PC-3 (cell line): ENCODE measurements at regions not wholly inside any gene's neighbourhood (a gene's known extent, or its start where the extent isn't known, plus 50 kb on each side); places are given as distances from the start of the nearest gene placed in this dataset.

Source experiments
- ATAC-seq: fragments of 200-7000 bp; cut with Tn5 transposase; 2 replicates; pipeline ENCODE4 v1.9.1; 2020; ENCODE audit warnings: mild to moderate bottlenecking, moderate library complexity
- BruUV-seq: library from RNA; stranded (reverse); fragments of 400-500 nt; replicated peaks from 2 replicates; lab custom pipeline; 2021; lab: Mats Ljungman, UMichigan
- CTCF ChIA-PET: fragments of 300-600 bp; sonication (Branson Sonifier 250); formaldehyde crosslinking; loops from one replicate; lab custom pipeline; 2022; ENCODE audit warnings: antibody characterized with exemption; lab: Charles Lee
- POLR2A ChIA-PET: fragments of 300-600 bp; sonication (Branson Sonifier 250); formaldehyde crosslinking; loops from one replicate; lab custom pipeline; 2022; ENCODE audit warnings: antibody characterized with exemption; ENCODE audit not compliant: unreplicated experiment; lab: Charles Lee
- DNase-seq: peaks from one replicate; pipeline ENCODE4 v3.0.0-alpha.2; 2015
- H2AFZ ChIP-seq: fragments of 300-600 bp; sonication (generic); 2 replicates; pipeline ENCODE4 v1.6.0; 2016; ENCODE audit warnings: antibody characterized with exemption, low read length
- H3F3A ChIP-seq: fragments of 300-600 bp; sonication (generic); one replicate; pipeline ENCODE4 v1.6.0; 2017; ENCODE audit warnings: antibody characterized with exemption, low read length, control low read depth, mild to moderate bottlenecking; ENCODE audit not compliant: unreplicated experiment
- H3K27ac ChIP-seq: fragments of 300-600 bp; sonication (generic); 2 replicates; pipeline ENCODE4 v1.5.1; 2016; ENCODE audit warnings: mild to moderate bottlenecking, low read length
- H3K27me3 ChIP-seq: fragments of 300-600 bp; sonication (generic); 2 replicates; pipeline ENCODE4 v1.6.1; 2016; ENCODE audit warnings: low read length, mixed read lengths
- H3K36me3 ChIP-seq: fragments of 300-600 bp; sonication (generic); 2 replicates; pipeline ENCODE4 v1.6.1; 2016; ENCODE audit warnings: low read depth, mixed run types, low read length, mixed read lengths
- H3K4me1 ChIP-seq: fragments of 300-600 bp; sonication (generic); 2 replicates; pipeline ENCODE4 v1.5.1; 2016; ENCODE audit warnings: low read length; ENCODE audit not compliant: insufficient read depth
- H3K4me2 ChIP-seq: fragments of 300-600 bp; sonication (generic); 2 replicates; pipeline ENCODE4 v1.6.0; 2016; ENCODE audit warnings: low read length
- H3K4me3 ChIP-seq: fragments of 300-600 bp; sonication (generic); 2 replicates; pipeline ENCODE4 v1.5.1; 2016; ENCODE audit warnings: mild to moderate bottlenecking, low read length, mixed read lengths
- H3K79me2 ChIP-seq: fragments of 300-600 bp; sonication (generic); 2 replicates; pipeline ENCODE4 v1.6.1; 2017; ENCODE audit warnings: low read length, mixed read lengths
- H3K9ac ChIP-seq: fragments of 300-600 bp; sonication (generic); 2 replicates; pipeline ENCODE4 v1.6.0; 2016; ENCODE audit warnings: mild to moderate bottlenecking, low read length
- H3K9me2 ChIP-seq: fragments of 300-600 bp; sonication (generic); replicated peaks from 2 replicates; pipeline ENCODE4 v1.6.1; 2016; ENCODE audit warnings: mixed run types, low read length, mixed read lengths
- H3K9me3 ChIP-seq: fragments of 300-600 bp; sonication (generic); 2 replicates; pipeline ENCODE4 v1.6.1; 2016; ENCODE audit warnings: low read length, mixed read lengths
- H4K20me1 ChIP-seq: fragments of 300-600 bp; sonication (generic); 2 replicates; pipeline ENCODE4 v1.6.1; 2016; ENCODE audit warnings: low read length, mixed read lengths
- CTCF ChIP-seq: fragments of 300-600 bp; sonication (generic); conservative IDR thresholded peaks from 2 replicates; pipeline ENCODE4 v1.5.1; 2017; ENCODE audit warnings: antibody characterized with exemption, low read depth, mild to moderate bottlenecking, low read length
- EZH2 ChIP-seq: fragments of 300-600 bp; sonication (generic); IDR thresholded peaks from one replicate; pipeline ENCODE4 v1.6.1; 2017; ENCODE audit warnings: antibody characterized with exemption, mild to moderate bottlenecking, low read length; ENCODE audit not compliant: unreplicated experiment
- EZH2phosphoT487 ChIP-seq: fragments of 300-600 bp; sonication (generic); IDR thresholded peaks from 2 replicates; pipeline ENCODE4 v1.6.1; 2018; ENCODE audit warnings: mild to moderate bottlenecking, antibody characterized with exemption, low read length, borderline replicate concordance
- intact Hi-C: fragments of 100-400 bp; cut with micrococcal nuclease; formaldehyde crosslinking; loops from 2 replicates; pipeline ENCODE4 v1.9.0; 2023

GRCh38 chr2:37795938-37796337, 124.5 kb upstream of the CDC42EP3 start:
- Histone ChIP-seq H3K27me3 (no peaks in the 10 kb centered on the region), H2AFZ (no peak overlapping the region), H3F3A (no peaks in the 10 kb centered on the region), H3K27ac (no peak overlapping the region), H3K36me3 (no peaks in the 10 kb centered on the region), H3K4me3 (no peak overlapping the region), H3K4me1 (peaks cover 12% of the 10 kb centered on the region), H3K4me2 (no peak overlapping the region), H4K20me1 (no peaks in the 10 kb centered on the region), H3K79me2 (no peaks in the 10 kb centered on the region), H3K9me3 (no peaks in the 10 kb centered on the region), H3K9me2 (no peaks in the 10 kb centered on the region), H3K9ac (no peak overlapping the region)
- no peak for TF ChIP-seq EZH2phosphoT487
- TF ChIP-seq EZH2 = no peak
- TF ChIP-seq CTCF = no peak
- CTCF ChIA-PET = no interaction called here
- DNase-seq = no peak
- BruUV-seq = no TSS peak
- intact Hi-C loops = no loop called here
- ATAC-seq = no peak
- POLR2A ChIA-PET = no interaction called here

- no peaks in the 10 kb centered on the region for H3K36me3 ChIP-seq
- BruUV-seq = no TSS peak
- no peaks in the 10 kb centered on the region for H3K79me2 ChIP-seq
- POLR2A ChIA-PET = no interaction called here
- no peak overlapping the region for H3K27ac ChIP-seq
- DNase-seq (no peak), ATAC-seq (no peak)
- H3K9me2 ChIP-seq = no peaks in the 10 kb centered on the region
- H4K20me1 ChIP-seq = no peaks in the 10 kb centered on the region
- peaks cover 18% of the 10 kb centered on the region for H3K4me1 ChIP-seq
- H3K9me3 ChIP-seq = no peaks in the 10 kb centered on the region
- no peak for TF ChIP-seq CTCF
- TF ChIP-seq EZH2phosphoT487 = no peak
- no peak for TF ChIP-seq EZH2
- no peak overlapping the region for H3K9ac ChIP-seq
- no peaks in the 10 kb centered on the region for H3K27me3 ChIP-seq
- H3F3A ChIP-seq = no peaks in the 10 kb centered on the region
- CTCF ChIA-PET = no interaction called here
- H3K4me3 ChIP-seq = no peak overlapping the region
- no peak overlapping the region for H3K4me2 ChIP-seq
- intact Hi-C loops = no loop called here
- H2AFZ ChIP-seq = no peak overlapping the region
These were observed 125.0 kb upstream of the CDC42EP3 start for GRCh38 chr2:37796481-37796880.

GRCh38 chr2:37797081-37797480, 125.6 kb upstream of the CDC42EP3 start:
- Histone ChIP-seq H4K20me1 (no peaks in the 10 kb centered on the region), H3K9ac (no peak overlapping the region), H3K9me2 (no peaks in the 10 kb centered on the region), H3K4me2 (no peak overlapping the region), H3K27me3 (no peaks in the 10 kb centered on the region), H3K27ac (no peak overlapping the region), H3K4me1 (peaks cover 24% of the 10 kb centered on the region), H3K9me3 (no peaks in the 10 kb centered on the region), H2AFZ (no peak overlapping the region), H3F3A (no peaks in the 10 kb centered on the region), H3K4me3 (no peak overlapping the region), H3K36me3 (no peaks in the 10 kb centered on the region), H3K79me2 (no peaks in the 10 kb centered on the region)
- BruUV-seq = no TSS peak
- no peak for ATAC-seq
- intact Hi-C loops = no loop called here
- DNase-seq = no peak
- ChIA-PET POLR2A (no interaction called here), CTCF (no interaction called here)
- TF ChIP-seq CTCF (no peak), EZH2 (no peak), EZH2phosphoT487 (no peak)
